ENCODE measurements at regions not wholly inside any gene's neighbourhood (a gene's known extent, or its start where the extent isn't known, plus 50 kb on each side); places are given as distances from the start of the nearest gene placed in this dataset.

GRCh38 chr5:173793648-173794548 lies 94.3 kb upstream of the CPEB4 start:
- H3K27me3 Mint-ChIP-seq: no peaks in the 10 kb centered on the region
- peaks cover 3% of the 10 kb centered on the region for H3K4me1 Mint-ChIP-seq (ENCODE audit: low read depth)
- no peaks in the 10 kb centered on the region for H3K36me3 Mint-ChIP-seq (ENCODE audit: low read depth)

GRCh38 chr5:173794901-173795416 lies 93.2 kb upstream of the CPEB4 start:
- H3K4me3 Mint-ChIP-seq: no peak overlapping the region
- H3K9me3 Mint-ChIP-seq: no peaks in the 10 kb centered on the region
- H3K27me3 Mint-ChIP-seq: no peaks in the 10 kb centered on the region
- no peak overlapping the region for H3K27ac Mint-ChIP-seq
- H3K36me3 Mint-ChIP-seq (ENCODE audit: low read depth): no peaks in the 10 kb centered on the region
- H3K4me1 Mint-ChIP-seq (ENCODE audit: low read depth): no peaks in the 10 kb centered on the region

More at GRCh38 chr5:173793648-173794548, 94.3 kb upstream of the CPEB4 start:
- Mint-ChIP-seq H3K4me3 (no peak overlapping the region), H3K27ac (no peak overlapping the region), H3K9me3 (no peaks in the 10 kb centered on the region)

GRCh38 chr5:173795601-173796000 lies 92.5 kb upstream of the CPEB4 start:
- no peak overlapping the region for H3K4me3 Mint-ChIP-seq
- H3K27ac Mint-ChIP-seq: no peak overlapping the region
- no peaks in the 10 kb centered on the region for H3K4me1 Mint-ChIP-seq (ENCODE audit: low read depth)
- no peaks in the 10 kb centered on the region for H3K9me3 Mint-ChIP-seq
- no peaks in the 10 kb centered on the region for H3K27me3 Mint-ChIP-seq
- H3K36me3 Mint-ChIP-seq (ENCODE audit: low read depth): no peaks in the 10 kb centered on the region

GRCh38 chr5:173796721-173797495 lies 91.2 kb upstream of the CPEB4 start:
- Mint-ChIP-seq H3K4me1 (ENCODE audit: low read depth) (no peaks in the 10 kb centered on the region), H3K4me3 (no peak overlapping the region), H3K36me3 (ENCODE audit: low read depth) (no peaks in the 10 kb centered on the region), H3K27ac (no peak overlapping the region), H3K9me3 (no peaks in the 10 kb centered on the region), H3K27me3 (no peaks in the 10 kb centered on the region)

DNA sequence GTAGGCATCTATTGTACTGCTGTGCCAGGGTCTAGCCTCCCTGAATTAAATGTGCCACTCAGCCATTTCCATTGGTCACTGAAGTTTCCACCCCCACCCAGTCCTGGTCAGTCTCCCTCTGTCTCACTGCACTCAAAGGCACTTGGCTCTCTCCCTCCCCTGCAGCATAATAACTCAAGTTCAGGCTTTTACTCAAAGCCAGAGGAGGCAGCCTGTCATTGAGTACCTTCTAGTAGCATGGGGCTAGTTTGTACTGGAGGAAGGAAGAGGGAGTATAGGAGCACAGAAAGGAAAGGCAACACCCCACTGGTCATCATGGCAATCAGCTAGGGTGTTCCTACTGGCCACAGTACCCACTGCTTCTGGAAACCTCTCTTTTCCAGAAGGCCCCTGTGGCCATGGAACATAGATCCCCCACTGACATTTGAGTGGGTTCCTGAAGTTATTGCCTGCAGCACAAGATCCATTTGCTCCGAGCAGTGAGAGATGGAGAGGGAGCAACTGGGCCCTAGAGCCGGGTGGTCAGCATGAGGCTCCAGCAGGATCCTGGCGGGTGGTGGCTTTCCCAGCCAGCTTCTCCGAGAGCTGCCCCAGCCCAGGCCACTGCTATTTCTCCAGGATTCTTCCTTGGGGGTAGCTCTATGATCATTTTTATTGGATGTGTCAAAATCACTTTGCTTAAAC lies 89.9 kb upstream of the CPEB4 start:
- Mint-ChIP-seq H3K4me3 (no peak overlapping the region), H3K27me3 (no peaks in the 10 kb centered on the region), H3K4me1 (ENCODE audit: low read depth) (no peaks in the 10 kb centered on the region), H3K36me3 (ENCODE audit: low read depth) (no peaks in the 10 kb centered on the region), H3K27ac (no peak overlapping the region), H3K9me3 (no peaks in the 10 kb centered on the region)

GRCh38 chr5:173800340-173800739 lies 87.8 kb upstream of the CPEB4 start:
- H3K9me3 Mint-ChIP-seq: peaks cover 6% of the 10 kb centered on the region
- H3K4me3 Mint-ChIP-seq: no peak overlapping the region
- no peaks in the 10 kb centered on the region for H3K27me3 Mint-ChIP-seq
- H3K4me1 Mint-ChIP-seq (ENCODE audit: low read depth): no peaks in the 10 kb centered on the region
- H3K36me3 Mint-ChIP-seq (ENCODE audit: low read depth): no peaks in the 10 kb centered on the region
- H3K27ac Mint-ChIP-seq: no peak overlapping the region

DNA sequence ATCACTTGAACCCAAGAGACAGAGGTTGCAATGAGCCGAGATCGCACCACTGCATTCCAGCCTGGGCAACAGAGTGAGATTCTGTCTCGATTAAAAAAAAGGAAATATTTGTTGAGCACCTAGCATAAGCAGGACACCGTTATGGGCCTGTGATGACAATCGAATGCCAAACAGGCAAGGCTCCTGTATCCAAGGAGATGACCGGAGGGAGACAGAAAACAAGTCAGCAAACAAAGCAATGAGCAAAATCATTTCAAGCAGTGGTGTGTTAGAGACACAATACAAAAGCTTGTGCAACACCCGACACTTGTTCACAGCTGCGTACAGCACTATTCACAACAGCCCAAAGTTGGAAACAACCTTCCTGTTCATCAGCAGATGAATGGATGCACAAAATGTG lies 87.1 kb upstream of the CPEB4 start:
- H3K9me3 Mint-ChIP-seq: peaks cover 6% of the 10 kb centered on the region
- H3K4me1 Mint-ChIP-seq (ENCODE audit: low read depth): no peaks in the 10 kb centered on the region
- H3K27me3 Mint-ChIP-seq: no peaks in the 10 kb centered on the region
- no peak overlapping the region for H3K27ac Mint-ChIP-seq
- H3K4me3 Mint-ChIP-seq: no peak overlapping the region
- H3K36me3 Mint-ChIP-seq (ENCODE audit: low read depth): no peaks in the 10 kb centered on the region

GRCh38 chr5:173802670-173803165 lies 85.4 kb upstream of the CPEB4 start:
- Mint-ChIP-seq H3K4me3 (no peak overlapping the region), H3K9me3 (peaks cover 6% of the 10 kb centered on the region), H3K27ac (no peak overlapping the region), H3K27me3 (no peaks in the 10 kb centered on the region), H3K36me3 (ENCODE audit: low read depth) (no peaks in the 10 kb centered on the region), H3K4me1 (ENCODE audit: low read depth) (no peaks in the 10 kb centered on the region)

- no peaks in the 10 kb centered on the region for H3K36me3 Mint-ChIP-seq (ENCODE audit: low read depth)
- H3K9me3 Mint-ChIP-seq: peaks cover 6% of the 10 kb centered on the region
- H3K4me3 Mint-ChIP-seq: no peak overlapping the region
- no peaks in the 10 kb centered on the region for H3K4me1 Mint-ChIP-seq (ENCODE audit: low read depth)
- H3K27ac Mint-ChIP-seq: no peak overlapping the region
- no peaks in the 10 kb centered on the region for H3K27me3 Mint-ChIP-seq
These were observed 83.6 kb upstream of the CPEB4 start for GRCh38 chr5:173804579-173804978.

GRCh38 chr5:173806270-173807035 lies 81.7 kb upstream of the CPEB4 start:
- Mint-ChIP-seq H3K27ac (no peak overlapping the region), H3K4me3 (no peak overlapping the region), H3K4me1 (ENCODE audit: low read depth) (no peaks in the 10 kb centered on the region), H3K36me3 (ENCODE audit: low read depth) (no peaks in the 10 kb centered on the region), H3K9me3 (peaks cover 17% of the 10 kb centered on the region), H3K27me3 (no peaks in the 10 kb centered on the region)

- Mint-ChIP-seq H3K4me3 (no peak overlapping the region), H3K36me3 (ENCODE audit: low read depth) (no peaks in the 10 kb centered on the region), H3K27ac (no peak overlapping the region), H3K9me3 (peaks cover 17% of the 10 kb centered on the region), H3K4me1 (ENCODE audit: low read depth) (no peaks in the 10 kb centered on the region), H3K27me3 (no peaks in the 10 kb centered on the region)
These were observed 80.9 kb upstream of the CPEB4 start for GRCh38 chr5:173807181-173807655.

DNA sequence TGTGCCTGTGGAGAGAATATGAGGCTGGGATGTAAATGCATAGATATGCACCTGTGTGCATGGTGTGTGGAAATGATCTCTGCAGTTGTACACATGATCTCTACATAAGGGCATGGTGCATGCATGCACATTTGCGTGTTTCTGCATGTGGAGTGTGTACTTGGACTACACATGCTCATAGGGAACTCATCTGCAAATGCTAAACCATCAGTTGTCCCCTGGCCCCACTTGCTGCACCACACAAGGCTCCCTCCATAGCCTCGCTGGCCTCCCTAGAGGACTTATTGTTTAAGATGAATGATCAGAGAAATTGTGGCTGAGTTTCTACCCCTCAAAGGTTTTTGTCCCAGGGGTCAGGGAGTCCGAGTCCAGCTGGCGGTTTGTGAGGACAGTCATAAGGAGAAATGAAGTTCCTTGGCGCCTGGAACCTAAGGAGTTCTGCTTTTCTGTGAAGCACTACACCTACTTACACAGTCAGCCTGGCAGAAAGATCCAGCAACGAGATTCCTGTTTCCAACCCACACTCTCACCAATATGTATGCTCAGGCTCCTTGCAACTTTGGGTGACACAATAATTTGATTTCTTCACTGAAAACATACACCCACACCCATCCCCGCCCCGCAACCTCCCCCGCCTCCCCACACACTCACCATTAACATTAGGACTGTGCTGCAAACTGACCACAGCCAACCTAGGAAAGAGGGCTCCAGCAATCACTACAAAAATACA lies 79.9 kb upstream of the CPEB4 start:
- no peaks in the 10 kb centered on the region for H3K4me1 Mint-ChIP-seq (ENCODE audit: low read depth)

GRCh38 chr5:173809014-173809413 lies 79.1 kb upstream of the CPEB4 start:
- Mint-ChIP-seq H3K27ac (no peak overlapping the region), H3K27me3 (no peaks in the 10 kb centered on the region), H3K4me1 (ENCODE audit: low read depth) (no peaks in the 10 kb centered on the region), H3K4me3 (no peak overlapping the region), H3K9me3 (peaks cover 17% of the 10 kb centered on the region), H3K36me3 (ENCODE audit: low read depth) (no peaks in the 10 kb centered on the region)

More for the DNA sequence above, 79.9 kb upstream of the CPEB4 start:
- no peaks in the 10 kb centered on the region for H3K27me3 Mint-ChIP-seq
- no peak overlapping the region for H3K4me3 Mint-ChIP-seq
- peaks cover 17% of the 10 kb centered on the region for H3K9me3 Mint-ChIP-seq
- H3K27ac Mint-ChIP-seq: no peak overlapping the region
- H3K36me3 Mint-ChIP-seq (ENCODE audit: low read depth): no peaks in the 10 kb centered on the region
